RCC 7860 (cell line): ENCODE measurements at regions not wholly inside any gene's neighbourhood (a gene's known extent, or its start where the extent isn't known, plus 50 kb on each side); places are given as distances from the start of the nearest gene placed in this dataset.
A peak's percentile ranks its signal among the peaks of the same experiment; 100 is the strongest.
"Not testable (repeated sequence)": the region's sequence is repeated elsewhere in the genome, so short reads cannot be mapped to it uniquely, and the experiment has no call there.

ENCODE experiments used
- DNase-seq: peaks from one replicate; pipeline ENCODE4 v3.0.0-alpha.2; 2015; ENCODE audit warnings: low spot score
- FAIRE-seq: peaks from 2 replicates; lab custom pipeline; 2012; peaks lifted over from hg19 to GRCh38; lab: Jason Lieb, UNC

DNA sequence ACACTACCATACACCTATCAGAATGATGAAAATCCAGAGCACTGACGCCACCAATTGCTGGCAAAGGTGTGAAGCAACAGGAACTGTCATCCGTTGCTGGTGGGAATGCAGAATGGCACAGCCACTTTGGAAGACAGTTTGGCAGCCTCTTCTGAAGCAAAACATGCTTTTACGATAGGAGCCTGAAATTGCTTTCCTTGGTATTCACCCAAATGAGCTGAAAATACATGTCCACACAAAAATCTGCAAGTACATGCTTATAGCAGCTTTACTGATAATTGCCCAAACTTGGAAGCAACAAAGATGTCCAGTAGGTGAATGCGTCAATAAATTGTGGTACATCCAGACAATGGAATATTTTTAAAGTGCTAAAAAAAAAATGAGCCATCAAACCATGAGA, 322.8 kb upstream of the FAT1 start:
- FAIRE-seq (no peak), DNase-seq (no peak)

GRCh38 chr4:187059021-187059420, 335.4 kb upstream of the FAT1 start:
- FAIRE-seq (no peak), DNase-seq (peak; percentile 29)

GRCh38 chr4:187059895-187060294, 336.2 kb upstream of the FAT1 start:
- FAIRE-seq: no peak

GRCh38 chr4:187060551-187060950, 336.9 kb upstream of the FAT1 start:
- no peak for FAIRE-seq

More at GRCh38 chr4:187059895-187060294, 336.2 kb upstream of the FAT1 start:
- DNase-seq: no peak

DNA sequence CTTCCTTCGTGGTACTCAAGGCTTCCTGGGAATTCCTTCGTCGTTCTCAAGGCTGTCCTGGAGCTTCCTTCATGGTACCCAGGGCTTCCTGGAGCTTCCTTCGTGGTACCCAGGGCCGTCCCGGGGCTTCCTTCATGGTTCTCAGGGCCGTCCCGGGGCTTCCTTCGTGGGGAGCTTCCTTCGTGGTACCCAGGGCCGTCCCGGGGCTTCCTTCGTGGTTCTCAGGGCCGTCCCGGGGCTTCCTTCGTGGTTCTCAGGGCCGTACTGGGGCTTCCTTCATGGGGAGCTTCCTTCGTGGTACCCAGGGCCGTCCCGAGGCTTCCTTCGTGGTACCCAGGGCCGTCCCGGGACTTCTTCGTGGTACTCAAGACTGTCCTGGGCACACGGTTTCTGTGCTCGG, 339.6 kb upstream of the FAT1 start:
- DNase-seq: no peak
- FAIRE-seq: no peak

More at GRCh38 chr4:187060551-187060950, 336.9 kb upstream of the FAT1 start:
- DNase-seq: no peak

DNA sequence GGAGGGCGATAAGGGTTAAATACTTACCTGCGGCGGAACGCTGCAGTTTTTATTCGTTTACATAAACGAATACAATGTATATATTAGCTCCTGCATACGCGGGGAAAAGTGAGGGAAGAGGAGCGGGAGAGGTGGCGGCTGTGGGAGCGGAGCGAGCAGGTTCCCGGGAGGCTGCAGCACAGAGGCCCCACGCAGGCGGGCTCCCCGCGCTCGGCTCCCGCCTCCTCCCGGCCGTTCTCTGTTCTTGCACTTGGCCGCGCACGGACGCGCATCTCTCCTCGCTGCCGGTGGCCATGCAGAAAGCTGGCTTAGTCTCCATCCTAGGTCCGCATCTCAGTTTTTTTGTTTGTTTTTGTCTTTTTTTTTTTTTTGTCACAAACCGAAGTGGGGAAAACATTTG, 340.4 kb upstream of the FAT1 start:
- FAIRE-seq: no peak
- no peak for DNase-seq

DNA sequence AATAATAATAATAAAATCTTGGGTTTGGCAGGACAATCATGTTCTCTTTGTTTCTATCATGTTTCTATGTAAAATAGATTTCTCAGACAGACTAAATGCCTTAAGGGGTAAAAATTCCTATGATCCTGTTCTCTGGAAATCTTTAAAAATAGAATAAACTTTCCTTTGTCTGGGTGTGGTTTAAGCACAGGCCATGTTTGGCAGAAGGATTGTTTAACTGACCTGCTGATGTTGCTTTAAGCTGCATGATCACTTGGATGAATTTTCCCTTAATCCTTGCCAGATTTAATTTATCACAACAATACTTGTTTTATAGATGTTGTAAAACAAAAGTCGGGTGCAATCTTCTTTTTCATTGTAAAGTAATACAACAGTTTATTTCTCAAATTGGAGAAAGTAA, 341.7 kb upstream of the FAT1 start:
- FAIRE-seq (no peak), DNase-seq (no peak)

- FAIRE-seq (no peak), DNase-seq (no peak)
Measured at GRCh38 chr4:187065806-187066205, 342.1 kb upstream of the FAT1 start.

GRCh38 chr4:187069398-187069797, 345.7 kb upstream of the FAT1 start:
- no peak for DNase-seq
- FAIRE-seq: no peak

DNA sequence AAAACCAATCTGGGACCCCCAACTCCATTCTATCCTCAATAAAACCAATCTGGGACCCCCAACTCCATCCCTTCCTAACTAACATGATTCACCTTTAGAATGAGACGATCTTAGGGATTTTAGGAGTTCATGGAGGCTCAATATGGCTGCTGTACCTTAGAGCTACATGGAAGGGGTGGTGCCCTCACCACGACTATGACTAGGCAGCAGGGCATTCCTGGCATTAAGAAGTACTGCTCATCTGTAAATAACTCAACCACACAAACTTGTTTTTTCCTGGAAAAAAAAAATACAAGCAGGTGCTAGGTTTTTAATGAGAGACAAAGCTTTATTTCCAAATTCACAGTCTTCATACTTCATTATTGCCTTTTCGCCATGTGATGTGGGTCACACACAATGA, 346.5 kb upstream of the FAT1 start:
- DNase-seq (no peak), FAIRE-seq (no peak)

DNA sequence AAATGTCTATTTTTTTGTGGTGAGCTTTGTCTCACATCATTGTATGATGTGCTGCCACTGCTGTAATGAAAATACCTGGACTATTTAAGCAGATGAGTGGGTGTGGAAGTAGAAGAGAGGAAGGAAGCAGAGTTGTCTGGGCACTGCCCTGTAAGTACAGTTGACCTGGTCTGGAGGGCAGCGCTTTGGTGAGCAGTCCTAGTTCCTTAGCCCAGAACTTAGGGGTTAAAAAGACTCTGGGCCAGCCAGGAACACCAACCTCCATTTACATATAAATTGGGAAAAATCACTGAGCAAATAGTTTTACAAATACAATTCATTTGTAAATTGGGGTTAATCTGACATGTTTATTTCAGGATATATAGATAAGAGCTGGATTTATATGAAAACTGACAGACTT, 347.1 kb upstream of the FAT1 start:
- no peak for DNase-seq
- FAIRE-seq: no peak

DNA sequence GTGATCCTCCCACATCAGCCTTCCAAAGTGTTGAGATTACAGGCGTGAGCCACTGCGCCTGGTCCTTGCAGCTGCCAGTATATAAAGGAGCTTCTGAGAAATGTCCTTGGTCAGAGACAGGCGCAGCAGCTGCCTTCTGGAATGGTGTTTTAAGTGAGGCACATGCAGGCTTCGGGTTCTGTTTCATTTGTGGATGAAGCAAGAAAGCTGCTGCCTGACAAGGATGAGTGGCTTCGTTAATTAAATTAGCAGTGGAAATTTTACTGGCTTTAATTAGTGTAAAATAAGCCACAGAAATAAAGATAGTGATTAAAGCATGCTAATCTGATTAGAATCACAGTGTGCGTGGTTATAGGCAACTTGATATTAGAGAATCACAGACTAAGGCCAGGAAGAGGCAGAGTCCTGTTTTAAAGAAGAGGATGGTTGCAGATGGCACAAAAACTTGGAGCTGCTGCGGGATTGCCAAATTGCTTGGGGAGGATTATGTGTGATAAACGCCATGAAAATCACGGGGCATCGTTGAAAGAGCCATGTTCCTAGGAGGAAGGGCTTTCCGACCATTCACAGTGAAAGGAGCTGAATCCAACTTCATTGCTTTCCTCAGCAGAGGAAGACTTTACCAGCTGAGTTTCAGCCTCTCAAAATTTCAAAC, 348.4 kb upstream of the FAT1 start:
- FAIRE-seq: no peak
- no peak for DNase-seq

- FAIRE-seq (no peak), DNase-seq (no peak)
Measured at GRCh38 chr4:187073820-187074219, 350.2 kb upstream of the FAT1 start.

GRCh38 chr4:187075514-187075913, 351.9 kb upstream of the FAT1 start:
- FAIRE-seq: no peak
- DNase-seq: no peak

DNA sequence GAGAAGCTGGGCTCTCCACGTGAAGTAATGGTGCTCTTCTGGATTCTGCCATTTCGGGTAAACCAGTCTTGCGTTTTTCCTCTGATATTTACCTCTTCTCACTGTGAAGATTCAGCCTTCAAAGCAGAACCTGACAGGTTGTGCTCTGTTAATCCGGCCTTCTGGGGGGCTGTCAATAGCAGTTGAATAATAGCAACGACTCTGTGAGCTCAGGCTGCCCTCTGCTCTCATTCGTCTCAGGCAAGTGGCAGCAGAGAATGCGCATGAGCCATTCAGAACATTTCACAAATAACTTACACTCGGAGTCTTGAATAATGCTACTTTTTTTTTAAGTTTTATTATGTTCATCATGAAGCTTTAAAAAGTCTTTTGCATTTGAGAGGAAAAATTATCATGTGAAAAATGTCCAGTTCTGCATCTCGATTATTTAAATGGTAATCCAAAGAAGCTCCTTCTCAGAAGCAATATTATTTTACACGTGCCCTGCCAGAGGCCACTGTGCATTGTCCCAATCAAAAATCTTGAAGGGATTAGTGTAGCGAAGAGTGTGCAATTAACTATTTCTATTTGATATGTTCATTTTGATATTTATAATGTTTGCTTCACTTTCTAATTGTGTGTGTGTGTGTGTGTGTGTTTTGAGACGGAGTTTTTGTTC, 354.2 kb upstream of the FAT1 start:
- no peak for FAIRE-seq
- no peak for DNase-seq

GRCh38 chr4:187084701-187085100, 361.0 kb upstream of the FAT1 start:
- FAIRE-seq (no peak), DNase-seq (no peak)

- no peak for DNase-seq
Measured at GRCh38 chr4:187085339-187085738, 361.7 kb upstream of the FAT1 start.

DNA sequence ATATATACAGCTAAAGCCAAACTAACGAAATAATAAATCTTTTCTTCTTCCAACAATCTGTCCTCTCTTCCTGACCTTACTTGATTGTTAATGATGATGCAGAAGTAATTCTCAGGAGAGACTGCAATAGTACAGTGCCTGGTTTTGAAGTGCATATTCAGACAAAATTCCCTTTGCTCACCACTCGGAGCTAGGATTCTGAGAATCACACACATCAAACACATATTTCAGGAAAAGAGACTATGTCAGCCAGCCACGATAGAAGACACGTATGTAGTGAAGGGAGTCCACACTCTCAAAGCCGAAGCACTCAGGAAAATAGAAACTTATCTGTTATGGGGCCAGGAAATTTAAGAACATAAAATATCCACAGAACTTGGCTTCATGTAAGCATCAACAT, 362.5 kb upstream of the FAT1 start:
- DNase-seq: no peak
- no peak for FAIRE-seq

More at GRCh38 chr4:187085339-187085738, 361.7 kb upstream of the FAT1 start:
- FAIRE-seq: no peak

- no peak for FAIRE-seq
- DNase-seq: no peak
Measured at GRCh38 chr4:187088070-187088799, 364.6 kb upstream of the FAT1 start.

DNA sequence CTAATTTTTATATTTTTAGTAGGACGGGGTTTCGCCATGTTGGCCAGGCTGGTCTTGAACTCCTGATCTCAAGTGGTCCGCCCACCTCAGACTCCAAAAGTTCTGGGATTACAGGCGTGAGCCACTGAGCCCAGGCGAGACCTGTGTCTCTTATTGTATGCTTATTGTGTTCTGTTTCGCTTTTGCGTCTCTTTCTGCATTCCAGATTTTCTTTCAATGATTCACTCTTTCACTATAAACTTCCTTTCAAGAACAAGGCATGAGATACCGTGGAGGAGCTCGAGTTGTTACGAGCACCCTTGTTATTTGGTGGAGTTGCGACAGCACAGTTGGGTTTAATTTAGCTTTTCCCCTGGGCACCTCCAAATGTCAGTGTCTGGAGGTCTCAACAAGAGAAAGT, 366.7 kb upstream of the FAT1 start:
- DNase-seq (no peak), FAIRE-seq (no peak)

GRCh38 chr4:187090832-187091231, 367.2 kb upstream of the FAT1 start:
- FAIRE-seq, DNase-seq: not testable (repeated sequence)

DNA sequence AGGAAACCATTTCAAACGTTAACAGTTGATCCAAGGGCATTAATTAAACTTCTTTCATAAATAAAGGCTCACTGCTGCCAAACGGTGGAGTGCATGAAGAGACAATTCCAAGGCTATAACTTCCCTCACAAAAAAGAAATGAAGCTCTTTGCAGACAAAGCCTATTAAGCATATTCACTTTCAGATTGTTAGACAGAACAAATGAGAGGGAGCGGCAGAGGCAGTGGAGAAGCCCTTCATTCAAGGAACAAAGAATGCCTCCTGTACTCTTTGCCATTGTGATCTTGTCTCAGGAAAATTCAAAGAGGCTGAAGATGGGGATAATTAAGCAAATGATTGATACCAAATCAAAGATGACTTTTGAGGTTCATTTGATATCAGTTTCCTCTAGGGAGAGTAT, 370.5 kb upstream of the FAT1 start:
- DNase-seq (no peak), FAIRE-seq (no peak)
